Gastrocnemius medialis (tissue), 4 donors: ENCODE measurements at regions not wholly inside any gene's neighbourhood (a gene's known extent, or its start where the extent isn't known, plus 50 kb on each side); places are given as distances from the start of the nearest gene placed in this dataset.
"Not testable (repeated sequence)": the region's sequence is repeated elsewhere in the genome, so short reads cannot be mapped to it uniquely, and the experiment has no call there.

ENCODE experiments used
- ATAC-seq, 2 donors: fragments of 150-250 bp; one replicate each; pipeline ENCODE4 v1.9.1; 2016
- DNase-seq, 2 donors: peaks; one replicate each; pipeline ENCODE4 v3.0.0-alpha.2; 2019
- H3K27ac ChIP-seq, 4 donors: fragments of 200-600 bp; sonication (generic); 1 replicate in 1 of 4; 2 replicates in 3 of 4; pipeline ENCODE4 v1.5.1; 2016 to 2018; ENCODE audit warnings: mild to moderate bottlenecking in 2 of 4, moderate library complexity in 1 of 4
- H3K27me3 ChIP-seq, 3 donors: fragments of 200-600 bp; sonication (generic) in 2 of 3; 1 replicate in 1 of 3; 2 replicates in 2 of 3; pipeline versions ENCODE4 v1.5.1 to v1.6.0; 2016 to 2019; ENCODE audit warnings: mild to moderate bottlenecking in 1 of 3, moderate library complexity in 1 of 3
- H3K36me3 ChIP-seq, 2 donors: fragments of 200-600 bp; sonication (generic) in 1 of 2; one replicate each; pipeline ENCODE4 v1.5.1; 2017 to 2018
- H3K4me1 ChIP-seq, 2 donors: fragments of 200-600 bp; sonication (generic) in 1 of 2; one replicate each; pipeline ENCODE4 v1.5.1; 2016 to 2017; ENCODE audit warnings: mild to moderate bottlenecking in 2 of 2
- H3K4me3 ChIP-seq, 4 donors: fragments of 200-600 bp; sonication (generic) in 3 of 4; 1 replicate in 1 of 4; 2 replicates in 3 of 4; pipeline ENCODE4 v1.5.1; 2016 to 2019; ENCODE audit warnings: mild to moderate bottlenecking in 2 of 4
- H3K9me3 ChIP-seq, 3 donors: fragments of 200-600 bp; sonication (generic) in 2 of 3; 1 replicate in 1 of 3; 2 replicates in 2 of 3; pipeline ENCODE4 v1.5.1; 2016 to 2019
- in situ Hi-C, 4 donors: fragments of 200-750 bp; cut with MboI; loops; one replicate each; pipeline versions ENCODE4 v1.15.0 to v1.8.0; 2017; ENCODE audit warnings: low sequenced_read_pairs in 4 of 4
- intact Hi-C: fragments of 100-400 bp; cut with DNase I; formaldehyde crosslinking; loops from one replicate; pipeline ENCODE4 v1.15.1; 2023; ENCODE audit warnings: low total_unique reads

DNA sequence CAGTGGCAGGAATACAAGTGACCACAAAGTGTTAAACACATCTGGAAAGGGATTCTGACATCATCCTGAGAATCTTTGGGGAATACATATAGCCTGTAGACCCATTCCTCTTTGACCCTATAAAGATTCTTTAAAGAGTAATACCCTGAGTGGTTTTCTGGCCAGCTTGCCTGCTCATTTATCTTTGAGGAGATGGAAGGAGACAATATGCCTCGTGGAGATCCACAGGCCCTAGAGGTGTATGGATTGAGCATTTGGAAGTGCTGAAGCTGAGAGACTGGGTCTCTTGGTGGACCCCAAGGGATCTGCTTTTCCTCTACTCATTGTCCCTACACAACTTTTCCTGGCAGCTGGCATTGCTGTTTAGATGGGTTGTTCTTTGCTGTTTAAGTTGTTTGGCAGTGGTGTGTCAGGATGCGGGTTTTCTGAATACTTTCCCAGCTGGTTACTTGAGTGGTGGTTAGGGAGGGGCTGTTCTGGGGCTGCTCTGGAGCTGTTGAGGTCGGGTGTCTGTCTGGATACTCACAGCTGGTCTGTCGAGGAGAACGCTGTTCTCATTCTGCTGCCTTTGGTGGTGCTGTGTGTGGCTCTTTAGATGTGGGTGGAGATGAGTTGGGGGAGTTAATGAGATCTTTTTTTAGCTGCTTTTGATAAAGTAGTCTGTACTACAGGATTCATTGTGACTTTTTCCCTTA lies 50.1 kb upstream of the FAM72C start:
- intact Hi-C loops, H3K4me3 ChIP-seq, H3K27me3 ChIP-seq, H3K27ac ChIP-seq, DNase-seq, ATAC-seq, H3K4me1 ChIP-seq, H3K9me3 ChIP-seq, H3K36me3 ChIP-seq, in situ Hi-C loops: not testable (repeated sequence)
